Stimulated activated CD8-positive, alpha-beta memory T cell treated with anti-CD3 and anti-CD28 coated beads, Interleukin-4, amount 100 ng/mL, for 48 hours (primary cell): ENCODE measurements at regions not wholly inside any gene's neighbourhood (a gene's known extent, or its start where the extent isn't known, plus 50 kb on each side); places are given as distances from the start of the nearest gene placed in this dataset.
A peak's percentile ranks its signal among the peaks of the same experiment; 100 is the strongest.
"Not testable (repeated sequence)": the region's sequence is repeated elsewhere in the genome, so short reads cannot be mapped to it uniquely, and the experiment has no call there.

Experiments
- DNase-seq: peaks from one replicate; pipeline ENCODE4 v3.0.0-alpha.2; 2020

GRCh38 chr21:6363591-6363990, 4157.8 kb upstream of the TPTE start:
- DNase-seq, result not testable (repeated sequence)

- DNase-seq, result peak; percentile 18
Observed at GRCh38 chr21:6368824-6369223, 4152.6 kb upstream of the TPTE start.

GRCh38 chr21:6373253-6373652, 4148.1 kb upstream of the TPTE start:
- DNase-seq, result peak; percentile 21

- peak; percentile 25 for DNase-seq
Observed at GRCh38 chr21:6374232-6374631, 4147.2 kb upstream of the TPTE start.

GRCh38 chr21:6374926-6375325, 4146.5 kb upstream of the TPTE start:
- peak; percentile 20 for DNase-seq

- peak; percentile 12 for DNase-seq
Observed at GRCh38 chr21:6375776-6376175, 4145.6 kb upstream of the TPTE start.

GRCh38 chr21:6376321-6377070, 4144.9 kb upstream of the TPTE start:
- DNase-seq, result peak; percentile 20
